ENCODE measurements at regions not wholly inside any gene's neighbourhood (a gene's known extent, or its start where the extent isn't known, plus 50 kb on each side); places are given as distances from the start of the nearest gene placed in this dataset.
"Not testable (repeated sequence)": the region's sequence is repeated elsewhere in the genome, so short reads cannot be mapped to it uniquely, and the experiment has no call there.

GRCh38 chr13:66144357-66144756 lies 1085.8 kb downstream of the PCDH9 start:
- not testable (repeated sequence) for H3K4me3 Mint-ChIP-seq; H3K4me1 Mint-ChIP-seq; H3K27ac ChIP-seq (ENCODE audit: low read depth); H3K27me3 Mint-ChIP-seq (ENCODE audit: insufficient read depth, low read depth, poor library complexity); H3F3A ChIP-seq (replicated peaks; ENCODE audit: low read depth); H3K9me2 ChIP-seq (ENCODE audit: insufficient read depth); H3K4me1 ChIP-seq (ENCODE audit: insufficient read depth); H3K27me3 ChIP-seq (ENCODE audit: insufficient read depth); H3K4me3 ChIP-seq; H2AFZ ChIP-seq; H3K79me2 ChIP-seq (replicated peaks; ENCODE audit: insufficient read depth); H3K9me3 Mint-ChIP-seq; H3K4me2 ChIP-seq; H4K20me1 ChIP-seq (replicated peaks; ENCODE audit: insufficient read depth); H3K27ac Mint-ChIP-seq; H3K36me3 Mint-ChIP-seq (ENCODE audit: low read depth); DNase-seq (ENCODE audit: low spot score); ATAC-seq; H3K36me3 ChIP-seq (ENCODE audit: insufficient read depth)

- H3K9me2 ChIP-seq (ENCODE audit: insufficient read depth): no peaks in the 10 kb centered on the region
- no peaks in the 10 kb centered on the region for H3K4me1 ChIP-seq (ENCODE audit: insufficient read depth)
- Mint-ChIP-seq H3K27ac (no peak overlapping the region), H3K27me3 (ENCODE audit: insufficient read depth, low read depth, poor library complexity) (peaks cover 2% of the 10 kb centered on the region), H3K36me3 (ENCODE audit: low read depth) (no peaks in the 10 kb centered on the region), H3K4me3 (no peak overlapping the region), H3K4me1 (no peaks in the 10 kb centered on the region), H3K9me3 (no peaks in the 10 kb centered on the region)
- H3K27me3 ChIP-seq (ENCODE audit: insufficient read depth): no peaks in the 10 kb centered on the region
- no peaks in the 10 kb centered on the region for H3F3A ChIP-seq (replicated peaks; ENCODE audit: low read depth)
- TF ChIP-seq ZNF331 (CRISPR knock-in tag; IDR thresholded peaks at IDR 0.05; ENCODE audit: low read depth): no peak
- no peak overlapping the region for H3K4me3 ChIP-seq
- no peak overlapping the region for H2AFZ ChIP-seq
- ATAC-seq (no peak), DNase-seq (ENCODE audit: low spot score) (no peak)
- H3K27ac ChIP-seq (ENCODE audit: low read depth): no peak overlapping the region
- H3K4me2 ChIP-seq: no peak overlapping the region
- H3K36me3 ChIP-seq (ENCODE audit: insufficient read depth): no peaks in the 10 kb centered on the region
- no peaks in the 10 kb centered on the region for H3K79me2 ChIP-seq (replicated peaks; ENCODE audit: insufficient read depth)
- no peaks in the 10 kb centered on the region for H4K20me1 ChIP-seq (replicated peaks; ENCODE audit: insufficient read depth)
Observed at GRCh38 chr13:66139701-66140100, 1090.4 kb downstream of the PCDH9 start.

- ATAC-seq (no peak), DNase-seq (ENCODE audit: low spot score) (no peak)
- H3K4me2 ChIP-seq: no peak overlapping the region
- H3K4me3 ChIP-seq: no peak overlapping the region
- H3K9me2 ChIP-seq (ENCODE audit: insufficient read depth): no peaks in the 10 kb centered on the region
- H3K9me3 Mint-ChIP-seq: no peaks in the 10 kb centered on the region
- H3K36me3 ChIP-seq (ENCODE audit: insufficient read depth): no peaks in the 10 kb centered on the region
- H3K36me3 Mint-ChIP-seq (ENCODE audit: low read depth): no peaks in the 10 kb centered on the region
- H3K27me3 ChIP-seq (ENCODE audit: insufficient read depth): no peaks in the 10 kb centered on the region
- H2AFZ ChIP-seq: no peak overlapping the region
- H3K4me3 Mint-ChIP-seq: no peak overlapping the region
- H3K4me1 ChIP-seq (ENCODE audit: insufficient read depth): no peaks in the 10 kb centered on the region
- no peaks in the 10 kb centered on the region for H3F3A ChIP-seq (replicated peaks; ENCODE audit: low read depth)
- no peaks in the 10 kb centered on the region for H3K79me2 ChIP-seq (replicated peaks; ENCODE audit: insufficient read depth)
- no peak overlapping the region for H3K27ac Mint-ChIP-seq
- H3K27ac ChIP-seq (ENCODE audit: low read depth): no peak overlapping the region
- no peaks in the 10 kb centered on the region for H3K27me3 Mint-ChIP-seq (ENCODE audit: insufficient read depth, low read depth, poor library complexity)
- H3K4me1 Mint-ChIP-seq: no peaks in the 10 kb centered on the region
- no peaks in the 10 kb centered on the region for H4K20me1 ChIP-seq (replicated peaks; ENCODE audit: insufficient read depth)
- TF ChIP-seq ETS1 (IDR thresholded peaks at IDR 0.05) (no peak), EZH2 (IDR thresholded peaks at IDR 0.05; ENCODE audit: low read depth, unreplicated experiment) (no peak), JUNB (IDR thresholded peaks at IDR 0.05; ENCODE audit: unreplicated experiment) (no peak), ZNF331 (CRISPR knock-in tag; IDR thresholded peaks at IDR 0.05; ENCODE audit: low read depth) (no peak), EZH2phosphoT487 (IDR thresholded peaks at IDR 0.05; ENCODE audit: unreplicated experiment) (no peak), CREB1 (CRISPR knock-in tag; IDR thresholded peaks at IDR 0.05; ENCODE audit: low read depth) (no peak), ZNF114 (CRISPR knock-in tag; IDR thresholded peaks at IDR 0.05) (no peak), STAT1 (IDR thresholded peaks at IDR 0.05; ENCODE audit: unreplicated experiment) (no peak), REST (IDR thresholded peaks at IDR 0.05; ENCODE audit: unreplicated experiment) (no peak), POLR2AphosphoS5 (IDR thresholded peaks at IDR 0.05; ENCODE audit: low read depth) (no peak)
- TF ChIP-seq, protein P1, sequence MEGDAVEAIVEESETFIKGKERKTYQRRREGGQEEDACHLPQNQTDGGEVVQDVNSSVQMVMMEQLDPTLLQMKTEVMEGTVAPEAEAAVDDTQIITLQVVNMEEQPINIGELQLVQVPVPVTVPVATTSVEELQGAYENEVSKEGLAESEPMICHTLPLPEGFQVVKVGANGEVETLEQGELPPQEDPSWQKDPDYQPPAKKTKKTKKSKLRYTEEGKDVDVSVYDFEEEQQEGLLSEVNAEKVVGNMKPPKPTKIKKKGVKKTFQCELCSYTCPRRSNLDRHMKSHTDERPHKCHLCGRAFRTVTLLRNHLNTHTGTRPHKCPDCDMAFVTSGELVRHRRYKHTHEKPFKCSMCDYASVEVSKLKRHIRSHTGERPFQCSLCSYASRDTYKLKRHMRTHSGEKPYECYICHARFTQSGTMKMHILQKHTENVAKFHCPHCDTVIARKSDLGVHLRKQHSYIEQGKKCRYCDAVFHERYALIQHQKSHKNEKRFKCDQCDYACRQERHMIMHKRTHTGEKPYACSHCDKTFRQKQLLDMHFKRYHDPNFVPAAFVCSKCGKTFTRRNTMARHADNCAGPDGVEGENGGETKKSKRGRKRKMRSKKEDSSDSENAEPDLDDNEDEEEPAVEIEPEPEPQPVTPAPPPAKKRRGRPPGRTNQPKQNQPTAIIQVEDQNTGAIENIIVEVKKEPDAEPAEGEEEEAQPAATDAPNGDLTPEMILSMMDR (conservative IDR thresholded peaks at IDR 0.05; ENCODE audit: low read depth in 2 of 2): no peak
Observed at GRCh38 chr13:66139250-66139649, 1090.9 kb downstream of the PCDH9 start.

Measured in GM23338 (cell line).